Activated CD8-positive, alpha-beta T cell treated with anti-CD3 and anti-CD28 coated beads, Interleukin-2, amount 10 ng/mL, durations not matched to agents 7 days and 5 days (primary cell): ENCODE measurements at regions not wholly inside any gene's neighbourhood (a gene's known extent, or its start where the extent isn't known, plus 50 kb on each side); places are given as distances from the start of the nearest gene placed in this dataset.

Experiments
- ATAC-seq: fragments of 150-1000 bp; cut with Tn5 transposase; one replicate; pipeline ENCODE4 v1.10.0; 2021; ENCODE audit warnings: moderate library complexity
- CTCF ChIA-PET: fragments of 350-600 bp; sonication (Branson Sonifier 250); formaldehyde crosslinking; loops from one replicate; lab custom pipeline; 2021; ENCODE audit warnings: antibody characterized with exemption; lab: Charles Lee
- POLR2A ChIA-PET: fragments of 350-600 bp; sonication (Branson Sonifier 250); formaldehyde crosslinking; loops from one replicate; lab custom pipeline; 2021; ENCODE audit warnings: antibody characterized with exemption; lab: Charles Lee
- DNase-seq: peaks from one replicate; pipeline ENCODE4 v3.0.0-alpha.2; 2020
- H3K27ac Mint-ChIP-seq: one replicate; pipeline ENCODE4 v1.8.0; 2021; ENCODE audit warnings: mild to moderate bottlenecking, mixed read lengths
- H3K27me3 Mint-ChIP-seq: one replicate; pipeline ENCODE4 v1.8.0; 2021; ENCODE audit warnings: low read depth, mixed read lengths
- H3K36me3 Mint-ChIP-seq: one replicate; pipeline ENCODE4 v1.8.0; 2021; ENCODE audit warnings: low read depth, mixed read lengths
- H3K4me1 Mint-ChIP-seq: one replicate; pipeline ENCODE4 v1.8.0; 2021; ENCODE audit warnings: low read depth, mixed read lengths
- H3K4me3 Mint-ChIP-seq: one replicate; pipeline ENCODE4 v1.8.0; 2021; ENCODE audit warnings: mild to moderate bottlenecking, mixed read lengths
- H3K9me3 Mint-ChIP-seq: one replicate; pipeline ENCODE4 v1.8.0; 2022; ENCODE audit warnings: mixed read lengths; ENCODE audit not compliant: insufficient read depth

DNA sequence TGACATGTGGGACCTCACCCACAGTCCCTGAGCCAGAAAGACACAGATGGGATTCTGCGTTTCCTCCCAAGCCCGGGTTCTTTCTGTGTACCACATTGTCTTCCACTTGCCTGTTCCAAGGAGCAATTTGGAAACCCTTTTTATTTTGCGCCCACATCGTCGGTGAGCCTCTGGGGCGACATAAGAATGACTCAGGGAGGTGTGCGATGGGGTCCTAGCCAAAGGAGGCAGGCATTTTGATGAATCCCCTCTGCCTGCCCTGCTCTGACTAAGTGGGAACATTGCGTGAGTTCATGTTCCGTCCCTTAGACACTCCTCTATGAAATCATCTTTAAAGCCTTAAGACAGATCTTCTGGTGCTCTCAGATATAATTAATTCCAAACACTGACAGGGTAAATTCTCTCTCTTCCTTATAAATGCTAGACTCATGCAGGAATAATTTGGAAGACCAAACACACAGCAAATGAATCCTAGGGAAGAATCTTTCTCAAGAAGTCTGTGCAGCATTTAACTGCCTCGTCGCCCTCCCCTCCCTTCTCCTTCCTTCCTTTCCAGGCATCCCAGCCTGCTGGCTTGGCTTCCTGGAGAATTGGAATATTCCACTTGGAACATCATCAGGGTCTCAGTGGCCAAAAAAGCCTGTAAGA lies 52.7 kb upstream of the FOXF1 start:
- H3K27me3 Mint-ChIP-seq, result no peaks in the 10 kb centered on the region
- no peak overlapping the region for H3K27ac Mint-ChIP-seq
- DNase-seq (no peak), ATAC-seq (no peak)
- no peaks in the 10 kb centered on the region for H3K4me1 Mint-ChIP-seq
- no peaks in the 10 kb centered on the region for H3K36me3 Mint-ChIP-seq
- H3K9me3 Mint-ChIP-seq, result peaks cover 4% of the 10 kb centered on the region
- POLR2A ChIA-PET, result no interaction called here
- CTCF ChIA-PET, result no interaction called here
- H3K4me3 Mint-ChIP-seq, result no peak overlapping the region

DNA sequence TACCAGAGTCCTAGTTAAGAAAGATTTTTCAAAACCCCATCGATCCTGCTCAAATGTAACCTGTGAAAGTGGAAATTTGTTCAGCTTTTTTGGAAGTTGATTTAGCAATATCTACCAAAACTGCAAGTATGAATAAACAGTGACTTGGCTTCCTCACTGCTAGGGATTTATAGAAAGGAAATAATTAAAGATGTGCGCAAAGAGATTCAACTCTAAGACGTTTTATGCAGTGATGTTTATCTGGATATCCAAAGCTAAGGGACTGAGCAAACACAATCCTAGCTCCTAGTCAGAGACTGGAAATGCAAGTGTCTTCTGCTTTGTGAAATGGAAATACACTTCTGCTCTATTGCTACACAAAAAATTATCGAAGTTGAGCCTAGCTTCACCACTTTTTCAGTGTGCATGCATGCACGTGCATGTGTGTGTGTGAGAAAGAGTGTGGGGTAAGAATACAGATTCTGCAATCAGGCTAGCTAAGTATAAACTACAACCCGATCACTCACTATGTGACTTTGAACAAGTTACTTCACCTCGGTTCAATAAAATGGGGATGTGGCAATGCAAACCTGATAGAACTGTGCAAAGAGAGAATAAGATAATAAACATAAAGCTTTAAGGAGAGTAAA lies 52.1 kb upstream of the FOXF1 start:
- DNase-seq (no peak), ATAC-seq (no peak)
- no peak overlapping the region for H3K4me3 Mint-ChIP-seq
- no peaks in the 10 kb centered on the region for H3K27me3 Mint-ChIP-seq
- H3K4me1 Mint-ChIP-seq, result no peaks in the 10 kb centered on the region
- CTCF ChIA-PET, result no interaction called here
- H3K36me3 Mint-ChIP-seq, result no peaks in the 10 kb centered on the region
- peaks cover 4% of the 10 kb centered on the region for H3K9me3 Mint-ChIP-seq
- no peak overlapping the region for H3K27ac Mint-ChIP-seq
- POLR2A ChIA-PET, result no interaction called here

DNA sequence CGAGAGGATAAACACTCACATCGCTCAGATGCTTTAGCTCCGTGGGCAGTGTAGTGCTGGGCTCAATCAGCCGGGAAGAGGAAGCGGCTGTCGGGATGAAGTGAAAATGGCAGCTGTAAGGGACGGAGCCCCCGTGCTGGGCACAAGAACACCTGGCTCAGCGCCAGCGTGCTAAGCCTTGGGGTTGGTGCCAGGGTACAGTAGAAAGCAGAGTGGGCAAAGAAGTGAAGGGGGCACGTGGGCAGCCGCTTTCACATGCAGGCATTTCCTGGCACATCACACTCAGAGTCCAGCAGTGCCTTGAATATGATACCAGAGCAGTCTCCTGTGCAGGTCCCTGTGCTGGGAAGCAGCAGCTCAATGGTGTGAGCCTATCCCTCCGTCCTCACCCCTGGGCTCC lies 51.1 kb upstream of the FOXF1 start:
- Mint-ChIP-seq H3K36me3 (no peaks in the 10 kb centered on the region), H3K27me3 (no peaks in the 10 kb centered on the region), H3K9me3 (peaks cover 4% of the 10 kb centered on the region), H3K4me3 (no peak overlapping the region), H3K27ac (no peak overlapping the region), H3K4me1 (no peaks in the 10 kb centered on the region)
- POLR2A ChIA-PET, result no interaction called here
- DNase-seq, result no peak
- no peak for ATAC-seq
- CTCF ChIA-PET, result no interaction called here
